ENCODE measurements at regions not wholly inside any gene's neighbourhood (a gene's known extent, or its start where the extent isn't known, plus 50 kb on each side); places are given as distances from the start of the nearest gene placed in this dataset.
"Not testable (repeated sequence)": the region's sequence is repeated elsewhere in the genome, so short reads cannot be mapped to it uniquely, and the experiment has no call there.

DNA sequence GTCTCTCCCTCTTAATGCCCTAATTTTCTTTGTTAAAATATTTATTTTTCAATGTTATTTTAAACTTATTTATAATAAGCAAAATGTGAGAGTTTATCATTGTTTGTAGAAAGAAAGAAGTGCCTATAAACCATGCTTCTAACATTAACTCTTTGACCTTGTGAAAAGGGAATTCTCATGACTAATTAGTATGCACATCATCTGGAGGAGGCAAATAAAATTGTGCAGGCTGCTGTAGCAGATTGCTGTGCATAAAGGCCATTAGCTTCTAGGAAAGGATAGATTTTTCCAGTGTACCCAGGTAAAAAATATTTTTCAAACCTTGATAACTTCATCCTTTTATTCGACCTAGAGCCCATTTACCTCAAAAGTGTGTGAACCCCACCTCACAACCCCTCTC lies 84.6 kb upstream of the GUCY1A1 start:
- peaks cover 2% of the 10 kb centered on the region for H3K27me3 Mint-ChIP-seq (ENCODE audit: unreplicated experiment)
- TF ChIP-seq, protein P1, sequence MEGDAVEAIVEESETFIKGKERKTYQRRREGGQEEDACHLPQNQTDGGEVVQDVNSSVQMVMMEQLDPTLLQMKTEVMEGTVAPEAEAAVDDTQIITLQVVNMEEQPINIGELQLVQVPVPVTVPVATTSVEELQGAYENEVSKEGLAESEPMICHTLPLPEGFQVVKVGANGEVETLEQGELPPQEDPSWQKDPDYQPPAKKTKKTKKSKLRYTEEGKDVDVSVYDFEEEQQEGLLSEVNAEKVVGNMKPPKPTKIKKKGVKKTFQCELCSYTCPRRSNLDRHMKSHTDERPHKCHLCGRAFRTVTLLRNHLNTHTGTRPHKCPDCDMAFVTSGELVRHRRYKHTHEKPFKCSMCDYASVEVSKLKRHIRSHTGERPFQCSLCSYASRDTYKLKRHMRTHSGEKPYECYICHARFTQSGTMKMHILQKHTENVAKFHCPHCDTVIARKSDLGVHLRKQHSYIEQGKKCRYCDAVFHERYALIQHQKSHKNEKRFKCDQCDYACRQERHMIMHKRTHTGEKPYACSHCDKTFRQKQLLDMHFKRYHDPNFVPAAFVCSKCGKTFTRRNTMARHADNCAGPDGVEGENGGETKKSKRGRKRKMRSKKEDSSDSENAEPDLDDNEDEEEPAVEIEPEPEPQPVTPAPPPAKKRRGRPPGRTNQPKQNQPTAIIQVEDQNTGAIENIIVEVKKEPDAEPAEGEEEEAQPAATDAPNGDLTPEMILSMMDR (IDR thresholded peaks at IDR 0.05): no peak
- H3K27ac Mint-ChIP-seq (ENCODE audit: unreplicated experiment): no peak overlapping the region
- peaks cover 9% of the 10 kb centered on the region for H3K4me1 Mint-ChIP-seq (ENCODE audit: unreplicated experiment)
- no peak overlapping the region for H3K4me3 Mint-ChIP-seq (ENCODE audit: unreplicated experiment)
- no peak for DNase-seq (ENCODE audit: extremely low spot score, unreplicated experiment)
- H3K36me3 Mint-ChIP-seq (ENCODE audit: unreplicated experiment): no peaks in the 10 kb centered on the region
- no peaks in the 10 kb centered on the region for H3K9me3 Mint-ChIP-seq (ENCODE audit: unreplicated experiment)

DNA sequence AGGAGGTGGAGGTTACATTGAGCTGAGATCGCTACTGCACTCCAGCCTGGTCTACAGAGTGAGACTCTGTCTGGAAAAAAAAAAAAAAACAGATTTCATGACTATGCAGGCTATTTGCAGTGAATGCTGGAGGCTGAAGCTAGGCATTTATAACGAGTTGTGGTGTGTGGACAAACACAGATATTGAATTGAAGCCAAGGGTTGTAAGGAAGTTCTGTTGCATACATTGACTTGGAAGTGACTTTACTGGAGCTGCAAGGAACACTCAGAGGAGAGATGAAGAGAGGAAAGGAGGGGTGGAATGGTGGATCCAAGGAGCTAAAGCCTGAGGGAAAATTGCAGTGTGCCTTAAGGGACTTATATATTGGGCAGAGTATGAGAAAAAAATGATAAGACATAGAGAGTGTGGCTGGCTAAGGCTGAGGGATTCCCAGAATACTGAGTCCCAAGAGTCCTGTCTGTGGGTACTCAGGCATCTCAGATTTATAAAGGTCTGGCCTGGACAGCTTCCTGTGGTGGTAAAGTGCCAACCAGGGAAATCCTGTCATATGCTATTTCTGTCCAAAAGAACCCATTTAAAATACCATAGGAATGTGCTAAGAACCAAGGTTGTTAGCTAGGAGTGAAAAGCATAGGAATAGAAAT lies 87.8 kb upstream of the GUCY1A1 start:
- H3K36me3 Mint-ChIP-seq (ENCODE audit: unreplicated experiment): no peaks in the 10 kb centered on the region
- H3K4me3 Mint-ChIP-seq (ENCODE audit: unreplicated experiment): no peak overlapping the region
- H3K9me3 Mint-ChIP-seq (ENCODE audit: unreplicated experiment): no peaks in the 10 kb centered on the region
- TF ChIP-seq, protein P1 (IDR thresholded peaks at IDR 0.05): no peak
- H3K4me1 Mint-ChIP-seq (ENCODE audit: unreplicated experiment): peaks cover 9% of the 10 kb centered on the region
- no peaks in the 10 kb centered on the region for H3K27me3 Mint-ChIP-seq (ENCODE audit: unreplicated experiment)
- DNase-seq (ENCODE audit: extremely low spot score, unreplicated experiment): no peak
- no peak overlapping the region for H3K27ac Mint-ChIP-seq (ENCODE audit: unreplicated experiment)

DNA sequence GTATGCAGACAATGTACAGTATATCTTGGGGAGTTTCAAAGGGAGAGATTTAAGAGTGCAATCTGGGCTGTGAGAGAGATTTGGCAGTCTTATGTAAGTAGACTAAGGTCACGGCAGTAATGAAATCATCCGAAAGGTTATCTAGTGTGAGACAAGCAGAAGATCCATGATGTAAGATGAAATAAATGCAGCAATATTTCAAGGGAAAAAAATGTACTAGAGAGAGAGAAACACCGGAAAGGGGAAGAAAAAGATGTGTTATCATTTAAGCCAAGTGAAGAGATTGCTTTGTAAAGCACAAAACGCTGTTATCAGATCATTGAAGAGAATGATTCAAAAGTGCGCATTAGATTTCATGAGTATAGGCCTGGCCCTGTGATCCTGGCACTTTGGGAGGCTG lies 88.4 kb upstream of the GUCY1A1 start:
- no peak overlapping the region for H3K27ac Mint-ChIP-seq (ENCODE audit: unreplicated experiment)
- no peaks in the 10 kb centered on the region for H3K27me3 Mint-ChIP-seq (ENCODE audit: unreplicated experiment)
- no peaks in the 10 kb centered on the region for H3K36me3 Mint-ChIP-seq (ENCODE audit: unreplicated experiment)
- no peaks in the 10 kb centered on the region for H3K9me3 Mint-ChIP-seq (ENCODE audit: unreplicated experiment)
- H3K4me3 Mint-ChIP-seq (ENCODE audit: unreplicated experiment): no peak overlapping the region
- TF ChIP-seq, protein P1 (IDR thresholded peaks at IDR 0.05): no peak
- no peak for DNase-seq (ENCODE audit: extremely low spot score, unreplicated experiment)
- H3K4me1 Mint-ChIP-seq (ENCODE audit: unreplicated experiment): peaks cover 5% of the 10 kb centered on the region

DNA sequence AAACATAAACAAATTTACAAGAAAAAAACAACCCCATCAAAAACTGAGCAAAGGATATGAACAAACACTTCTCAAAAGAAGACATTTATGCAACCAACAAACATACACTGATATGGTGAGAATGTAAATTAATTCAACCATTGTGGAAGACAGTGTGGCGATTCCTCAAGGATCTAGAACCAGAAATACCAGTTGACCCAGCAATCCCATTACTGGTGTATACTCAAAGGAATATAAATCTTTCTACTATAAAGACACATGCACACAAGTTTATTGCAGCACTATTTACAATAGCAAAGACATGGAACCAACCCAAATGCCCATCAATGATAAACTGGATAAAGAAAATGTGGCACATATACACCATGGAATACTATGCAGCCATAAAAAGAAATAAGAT lies 92.3 kb upstream of the GUCY1A1 start:
- H3K4me1 Mint-ChIP-seq (ENCODE audit: unreplicated experiment); H3K9me3 Mint-ChIP-seq (ENCODE audit: unreplicated experiment); H3K4me3 Mint-ChIP-seq (ENCODE audit: unreplicated experiment); DNase-seq (ENCODE audit: extremely low spot score, unreplicated experiment); H3K27ac Mint-ChIP-seq (ENCODE audit: unreplicated experiment); H3K27me3 Mint-ChIP-seq (ENCODE audit: unreplicated experiment); H3K36me3 Mint-ChIP-seq (ENCODE audit: unreplicated experiment): not testable (repeated sequence)

DNA sequence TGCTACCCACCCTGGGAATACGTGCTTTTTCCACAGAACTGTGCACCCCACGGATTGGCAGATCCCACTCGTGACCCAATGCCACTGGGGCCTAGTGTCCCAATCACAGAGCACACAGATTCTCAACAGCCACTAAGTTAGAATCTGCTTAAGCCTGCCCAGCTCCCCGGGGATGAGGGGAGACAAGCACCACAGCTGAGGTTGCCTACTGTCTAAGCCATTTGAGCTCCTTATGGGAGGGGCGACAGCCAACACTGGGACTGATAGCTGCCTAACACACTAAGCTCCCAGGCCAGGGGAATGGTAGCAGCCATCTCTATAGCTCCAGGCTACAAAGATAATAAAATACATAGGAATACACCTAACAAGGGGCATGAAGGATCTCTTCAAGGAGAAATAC lies 93.5 kb upstream of the GUCY1A1 start:
- H3K36me3 Mint-ChIP-seq (ENCODE audit: unreplicated experiment): no peaks in the 10 kb centered on the region
- H3K27me3 Mint-ChIP-seq (ENCODE audit: unreplicated experiment): no peaks in the 10 kb centered on the region
- TF ChIP-seq, protein P1 (IDR thresholded peaks at IDR 0.05): no peak

More for the DNA sequence above, 93.5 kb upstream of the GUCY1A1 start:
- Mint-ChIP-seq H3K4me3 (ENCODE audit: unreplicated experiment) (no peak overlapping the region), H3K9me3 (ENCODE audit: unreplicated experiment) (no peaks in the 10 kb centered on the region), H3K4me1 (ENCODE audit: unreplicated experiment) (peaks cover 4% of the 10 kb centered on the region), H3K27ac (ENCODE audit: unreplicated experiment) (no peak overlapping the region)
- no peak for DNase-seq (ENCODE audit: extremely low spot score, unreplicated experiment)
